Gastroesophageal sphincter (tissue), 3 donors: ENCODE measurements at regions not wholly inside any gene's neighbourhood (a gene's known extent, or its start where the extent isn't known, plus 50 kb on each side); places are given as distances from the start of the nearest gene placed in this dataset.

Experiments used
- CTCF ChIP-seq, 4 experiments: fragments of 200-600 bp in 2 of 4; fragments of 450-650 bp in 2 of 4; sonication (generic) in 1 of 4; IDR thresholded peaks; one replicate each; pipeline ENCODE4 v1.5.1; 2017 to 2019; ENCODE audit warnings: antibody characterized with exemption in 4 of 4, mild to moderate bottlenecking in 2 of 4, moderate library complexity in 2 of 4
- POLR2A ChIP-seq, 2 donors: fragments of 450-650 bp; IDR thresholded peaks; one replicate each; pipeline ENCODE4 v1.6.1; 2017; ENCODE audit warnings: antibody characterized with exemption in 2 of 2, mild to moderate bottlenecking in 2 of 2, moderate library complexity in 1 of 2

GRCh38 chr14:84343656-84344055 lies 1186.3 kb upstream of the FLRT2 start:
- TF ChIP-seq POLR2A (IDR thresholded peaks at IDR 0.05) (no peak), CTCF (IDR thresholded peaks at IDR 0.05) (no peak)
